Neural progenitor cell (in vitro differentiated cells): ENCODE measurements at regions not wholly inside any gene's neighbourhood (a gene's known extent, or its start where the extent isn't known, plus 50 kb on each side); places are given as distances from the start of the nearest gene placed in this dataset.

Experiments
- EZH2 ChIP-seq: fragments of 200-600 bp; sonication (generic); IDR thresholded peaks from 2 replicates; pipeline ENCODE4 v1.6.1; 2017; ENCODE audit warnings: antibody characterized with exemption, mild to moderate bottlenecking, moderate library complexity
- EZH2phosphoT487 ChIP-seq: fragments of 200-600 bp; sonication (generic); IDR thresholded peaks from 2 replicates; pipeline ENCODE4 v1.6.1; 2017; ENCODE audit warnings: antibody characterized with exemption
- TF ChIP-seq, protein P1 (sequence below): fragments of 200-600 bp; sonication (generic); IDR thresholded peaks from 2 replicates; pipeline ENCODE4 v1.5.1; 2017; ENCODE audit warnings: antibody characterized with exemption, mild to moderate bottlenecking

DNA sequence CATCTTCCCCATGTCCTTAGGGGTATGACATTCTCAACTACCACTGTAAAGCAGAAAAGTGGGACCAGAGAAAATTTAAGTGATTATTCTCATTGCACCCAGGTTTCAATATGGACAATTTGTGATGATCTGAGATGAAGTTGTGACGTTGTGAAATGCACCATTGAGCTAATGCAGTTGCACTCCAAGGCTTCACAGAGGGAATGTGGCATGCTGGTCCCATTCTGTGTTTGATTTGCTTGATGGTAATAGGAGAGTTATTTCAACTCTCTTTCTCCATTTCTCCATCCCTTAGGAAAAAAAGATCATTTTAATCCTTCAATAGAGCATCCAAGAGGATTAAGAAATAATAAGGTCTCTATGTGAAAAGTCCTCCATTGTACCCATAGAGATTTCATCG is 136.6 kb downstream of the SLC30A10 start:
- TF ChIP-seq, protein P1, sequence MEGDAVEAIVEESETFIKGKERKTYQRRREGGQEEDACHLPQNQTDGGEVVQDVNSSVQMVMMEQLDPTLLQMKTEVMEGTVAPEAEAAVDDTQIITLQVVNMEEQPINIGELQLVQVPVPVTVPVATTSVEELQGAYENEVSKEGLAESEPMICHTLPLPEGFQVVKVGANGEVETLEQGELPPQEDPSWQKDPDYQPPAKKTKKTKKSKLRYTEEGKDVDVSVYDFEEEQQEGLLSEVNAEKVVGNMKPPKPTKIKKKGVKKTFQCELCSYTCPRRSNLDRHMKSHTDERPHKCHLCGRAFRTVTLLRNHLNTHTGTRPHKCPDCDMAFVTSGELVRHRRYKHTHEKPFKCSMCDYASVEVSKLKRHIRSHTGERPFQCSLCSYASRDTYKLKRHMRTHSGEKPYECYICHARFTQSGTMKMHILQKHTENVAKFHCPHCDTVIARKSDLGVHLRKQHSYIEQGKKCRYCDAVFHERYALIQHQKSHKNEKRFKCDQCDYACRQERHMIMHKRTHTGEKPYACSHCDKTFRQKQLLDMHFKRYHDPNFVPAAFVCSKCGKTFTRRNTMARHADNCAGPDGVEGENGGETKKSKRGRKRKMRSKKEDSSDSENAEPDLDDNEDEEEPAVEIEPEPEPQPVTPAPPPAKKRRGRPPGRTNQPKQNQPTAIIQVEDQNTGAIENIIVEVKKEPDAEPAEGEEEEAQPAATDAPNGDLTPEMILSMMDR, result no peak
- no peak for TF ChIP-seq EZH2
- no peak for TF ChIP-seq EZH2phosphoT487
